SK-N-SH (cell line): ENCODE measurements at regions not wholly inside any gene's neighbourhood (a gene's known extent, or its start where the extent isn't known, plus 50 kb on each side); places are given as distances from the start of the nearest gene placed in this dataset.
A peak's percentile ranks its signal among the peaks of the same experiment; 100 is the strongest.

Source experiments
- CTCF ChIA-PET: fragments of 300-600, 350-600 bp; formaldehyde crosslinking; extraction: SDS; loops from one replicate; lab custom pipeline; 2021; lab: Yijun Ruan, JAX
- POLR2A ChIA-PET: fragments of 350-600 bp; sonication (Branson Sonifier 250); formaldehyde crosslinking; extraction: SDS; loops from one replicate; lab custom pipeline; 2020; ENCODE audit warnings: antibody characterized with exemption, inconsistent platforms; lab: Yijun Ruan, JAX
- DNase-seq: peaks from one replicate; pipeline ENCODE4 v3.0.0; 2012
- H2AFZ ChIP-seq: fragments of 200-600 bp; sonication (generic); 2 replicates; pipeline ENCODE4 v1.8.1; 2016; ENCODE audit warnings: antibody characterized with exemption, mild to moderate bottlenecking, low read depth
- H3F3A ChIP-seq: fragments of 200-600 bp; sonication (generic); replicated peaks from 2 replicates; pipeline ENCODE3; 2016; ENCODE audit warnings: antibody characterized with exemption, mild to moderate bottlenecking; ENCODE audit not compliant: insufficient read depth
- H3K27ac ChIP-seq, 2 experiments: fragments of 200-500 bp in 1 of 2; fragments of 200-600 bp in 1 of 2; sonication (Bioruptor generic) in 1 of 2; sonication (generic), shearing (Covaris generic) in 1 of 2; 2 replicates each; pipeline versions ENCODE4 v1.5.1 to v1.6.1; 2014 to 2016; ENCODE audit warnings: low read depth in 2 of 2, inconsistent platforms in 1 of 2, low read length in 1 of 2, mild to moderate bottlenecking in 1 of 2, mixed read lengths in 1 of 2
- H3K27me3 ChIP-seq: fragments of 200-600 bp; sonication (generic), shearing (Covaris generic); 2 replicates; pipeline ENCODE4 v1.6.1; 2016; ENCODE audit warnings: mixed run types; ENCODE audit not compliant: insufficient read depth
- H3K36me3 ChIP-seq, 2 experiments: fragments of 200-500 bp in 1 of 2; fragments of 200-600 bp in 1 of 2; sonication (Bioruptor generic) in 1 of 2; sonication (generic) in 1 of 2; replicated peaks in 1 of 2; 2 replicates each; pipeline versions ENCODE3 to v1.5.1; 2014 to 2016; ENCODE audit warnings: low read length in 1 of 2, mild to moderate bottlenecking in 1 of 2; ENCODE audit not compliant: insufficient read depth in 2 of 2, control insufficient read depth in 1 of 2
- H3K4me1 ChIP-seq, 2 experiments: fragments of 200-500 bp in 1 of 2; fragments of 200-600 bp in 1 of 2; sonication (Bioruptor generic) in 1 of 2; sonication (generic), shearing (Covaris generic) in 1 of 2; 2 replicates each; pipeline versions ENCODE4 v1.5.1 to v1.6.1; 2014 to 2016; ENCODE audit warnings: low read depth in 1 of 2, low read length in 1 of 2, mixed run types in 1 of 2; ENCODE audit not compliant: insufficient read depth in 2 of 2, control insufficient read depth in 1 of 2
- H3K4me2 ChIP-seq: fragments of 200-600 bp; sonication (generic), shearing (Covaris generic); 2 replicates; pipeline ENCODE4 v1.6.1; 2017; ENCODE audit warnings: mixed run types
- H3K4me3 ChIP-seq, 2 experiments: fragments of 200-500 bp in 1 of 2; fragments of 200-600 bp in 1 of 2; sonication (Bioruptor generic) in 1 of 2; sonication (generic), shearing (Covaris generic) in 1 of 2; 2 replicates each; pipeline versions ENCODE4 v1.5.1 to v1.8.1; 2014 to 2016; ENCODE audit warnings: low read depth in 2 of 2, inconsistent platforms in 1 of 2, low read length in 1 of 2, mild to moderate bottlenecking in 1 of 2, mixed read lengths in 1 of 2, moderate library complexity in 1 of 2
- H3K79me2 ChIP-seq: fragments of 200-600 bp; sonication (generic); 2 replicates; pipeline ENCODE4 v1.8.1; 2017; ENCODE audit warnings: mild to moderate bottlenecking; ENCODE audit not compliant: insufficient read depth
- H3K9ac ChIP-seq: fragments of 200-600 bp; sonication (generic); 2 replicates; pipeline ENCODE4 v1.6.1; 2017; ENCODE audit warnings: mixed run types
- H3K9me2 ChIP-seq: fragments of 200-600 bp; sonication (generic); 2 replicates; pipeline ENCODE4 v1.6.1; 2017; ENCODE audit warnings: mixed run types
- H3K9me3 ChIP-seq: fragments of 200-600 bp; sonication (generic); 2 replicates; pipeline ENCODE4 v1.6.1; 2017; ENCODE audit warnings: mixed run types, mild to moderate bottlenecking, moderate library complexity
- H4K20me1 ChIP-seq: fragments of 200-600 bp; sonication (generic); 2 replicates; pipeline ENCODE4 v1.6.1; 2017; ENCODE audit warnings: mild to moderate bottlenecking, mixed run types; ENCODE audit not compliant: insufficient read depth
- CTCF ChIP-seq: fragments of 200-600 bp; sonication (generic); IDR thresholded peaks from 2 replicates; pipeline ENCODE4 v1.6.1; 2017; ENCODE audit warnings: antibody characterized with exemption, mild to moderate bottlenecking, moderate library complexity
- EP300 ChIP-seq, 2 experiments: IDR thresholded peaks; 2 replicates each; pipeline versions ENCODE4 v1.4.0 to v1.6.1; 2012; ENCODE audit warnings: borderline replicate concordance in 1 of 2, low read depth in 1 of 2, low read length in 1 of 2
- FOSL2 ChIP-seq: IDR thresholded peaks from 2 replicates; pipeline ENCODE4 v1.4.0; 2012; ENCODE audit warnings: low read depth, mild to moderate bottlenecking, moderate library complexity, borderline replicate concordance
- FOXM1 ChIP-seq: IDR thresholded peaks from 2 replicates; pipeline ENCODE4 v1.4.0; 2012; ENCODE audit warnings: low read depth, mild to moderate bottlenecking
- GABPA ChIP-seq: IDR thresholded peaks from 2 replicates; pipeline ENCODE4 v1.4.0; 2012; ENCODE audit warnings: low read depth, mild to moderate bottlenecking
- MEF2A ChIP-seq: IDR thresholded peaks from 2 replicates; pipeline ENCODE4 v1.4.0; 2012; ENCODE audit warnings: low read depth, borderline replicate concordance
- MXI1 ChIP-seq: IDR thresholded peaks from 2 replicates; pipeline ENCODE4 v1.6.1; 2012; ENCODE audit warnings: mild to moderate bottlenecking, low read depth, low read length, improper control_type of control experiment
- NFIC ChIP-seq: IDR thresholded peaks from 2 replicates; pipeline ENCODE4 v1.4.0; 2012; ENCODE audit warnings: borderline replicate concordance
- PBX3 ChIP-seq: IDR thresholded peaks from 2 replicates; pipeline ENCODE4; 2012
- POLR2AphosphoS5 ChIP-seq: IDR thresholded peaks from 2 replicates; pipeline ENCODE4 v1.6.1; 2012; ENCODE audit warnings: low read depth, low read length
- RAD21 ChIP-seq: IDR thresholded peaks from 2 replicates; pipeline ENCODE4 v1.6.1; 2012; ENCODE audit warnings: mild to moderate bottlenecking, low read length
- RCOR1 ChIP-seq: fragments of 150-350 bp; IDR thresholded peaks from 2 replicates; pipeline ENCODE4 v1.6.1; 2017; ENCODE audit warnings: antibody characterized with exemption, low read length
- SMC3 ChIP-seq: IDR thresholded peaks from 2 replicates; pipeline ENCODE4 v1.6.1; 2012; ENCODE audit warnings: low read depth, low read length, improper control_type of control experiment
- TCF12 ChIP-seq: IDR thresholded peaks from 2 replicates; pipeline ENCODE4 v1.4.0; 2012
- YY1 ChIP-seq: IDR thresholded peaks from 2 replicates; pipeline ENCODE4 v1.4.0; 2012; ENCODE audit warnings: low read depth, mild to moderate bottlenecking
- ZBTB33 ChIP-seq: IDR thresholded peaks from 2 replicates; pipeline ENCODE4 v1.4.0; 2012; ENCODE audit warnings: low read depth, borderline replicate concordance
- WGBS: methylation state at CpG from one replicate; pipeline ENCODE4 v1.1.6; 2017; ENCODE audit warnings: low lambda C conversion rate; 5-methylcytosine and 5-hydroxymethylcytosine counted together
- TF ChIP-seq, protein P1 (sequence below): fragments of 150-350 bp; IDR thresholded peaks from 2 replicates; pipeline ENCODE4 v1.6.1; 2017; ENCODE audit warnings: antibody characterized with exemption, low read length, low read depth, borderline replicate concordance

GRCh38 chr22:49075150-49075549 lies 752.5 kb downstream of the BRD1 start:
- POLR2A ChIA-PET, result no interaction called here
- H3K9me2 ChIP-seq, result no peaks in the 10 kb centered on the region
- TF ChIP-seq EP300 (IDR thresholded peaks at IDR 0.05; ENCODE audit: borderline replicate concordance in 1 of 2, low read depth in 1 of 2, low read length in 1 of 2) (no peak), SMC3 (no peak), POLR2AphosphoS5 (no peak), RAD21 (no peak), FOXM1 (no peak), YY1 (no peak), TCF12 (no peak), MXI1 (no peak), MEF2A (no peak), ZBTB33 (no peak), NFIC (no peak), PBX3 (no peak), FOSL2 (no peak), GABPA (no peak), RCOR1 (no peak), CTCF (no peak)
- TF ChIP-seq, protein P1, sequence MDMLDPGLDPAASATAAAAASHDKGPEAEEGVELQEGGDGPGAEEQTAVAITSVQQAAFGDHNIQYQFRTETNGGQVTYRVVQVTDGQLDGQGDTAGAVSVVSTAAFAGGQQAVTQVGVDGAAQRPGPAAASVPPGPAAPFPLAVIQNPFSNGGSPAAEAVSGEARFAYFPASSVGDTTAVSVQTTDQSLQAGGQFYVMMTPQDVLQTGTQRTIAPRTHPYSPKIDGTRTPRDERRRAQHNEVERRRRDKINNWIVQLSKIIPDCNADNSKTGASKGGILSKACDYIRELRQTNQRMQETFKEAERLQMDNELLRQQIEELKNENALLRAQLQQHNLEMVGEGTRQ, result no peak
- TF ChIP-seq, all 33 proteins: peak for 0
- no peak for DNase-seq
- H3K4me2 ChIP-seq, result no peak overlapping the region
- H3K9me3 ChIP-seq, result no peaks in the 10 kb centered on the region
- WGBS, result 12% methylated on average over 5 of the region's 5 CpGs
- H4K20me1 ChIP-seq, result no peaks in the 10 kb centered on the region
- no peak overlapping the region for H3K9ac ChIP-seq
- H3K27ac ChIP-seq, result peak overlapping the region in 1 of 2 experiments; percentile 90; a peak in 1 of 4 replicates
- H2AFZ ChIP-seq, result no peak overlapping the region
- CTCF ChIA-PET, result no interaction called here
- H3K36me3 ChIP-seq, result no peaks in the 10 kb centered on the region
- H3K79me2 ChIP-seq, result no peaks in the 10 kb centered on the region
- H3K4me3 ChIP-seq, result no peak overlapping the region
- H3F3A ChIP-seq, result no peaks in the 10 kb centered on the region
- peaks cover 0 to 46% of the 10 kb centered on the region in 2 experiments; a peak in 1 of 4 replicates for H3K4me1 ChIP-seq
- H3K27me3 ChIP-seq, result no peaks in the 10 kb centered on the region
